OCI-LY1 (cell line): ENCODE measurements at regions not wholly inside any gene's neighbourhood (a gene's known extent, or its start where the extent isn't known, plus 50 kb on each side); places are given as distances from the start of the nearest gene placed in this dataset.

Source experiments
- H2AFZ ChIP-seq: fragments of 200-600 bp; sonication (generic), shearing (Covaris generic); 2 replicates; pipeline ENCODE4 v1.6.0; 2014; ENCODE audit warnings: antibody characterized with exemption, mild to moderate bottlenecking, low read length
- H3F3A ChIP-seq: fragments of 200-600 bp; sonication (generic), shearing (Covaris generic); 2 replicates; pipeline ENCODE4 v1.6.0; 2014; ENCODE audit warnings: mild to moderate bottlenecking, antibody characterized with exemption, low read length, moderate library complexity; ENCODE audit not compliant: insufficient read depth
- H3K27ac ChIP-seq: fragments of 200-600 bp; sonication (generic); 2 replicates; pipeline ENCODE4 v1.5.1; 2014; ENCODE audit warnings: low read length, mixed run types, mild to moderate bottlenecking, low read depth; ENCODE audit not compliant: poor library complexity, severe bottlenecking
- H3K27me3 ChIP-seq: fragments of 200-600 bp; sonication (generic); 2 replicates; pipeline ENCODE4 v1.6.0; 2014; ENCODE audit warnings: antibody characterized with exemption, mild to moderate bottlenecking, low read length, moderate library complexity; ENCODE audit not compliant: insufficient read depth
- H3K36me3 ChIP-seq: fragments of 200-600 bp; sonication (generic); 2 replicates; pipeline ENCODE4 v1.6.1; 2014; ENCODE audit warnings: mild to moderate bottlenecking, antibody characterized with exemption, low read length, moderate library complexity, mixed read lengths; ENCODE audit not compliant: insufficient read depth
- H3K4me1 ChIP-seq: fragments of 200-600 bp; sonication (generic); 2 replicates; pipeline ENCODE4 v1.5.1; 2014; ENCODE audit warnings: mild to moderate bottlenecking, low read length, moderate library complexity; ENCODE audit not compliant: insufficient read depth, severe bottlenecking
- H3K4me2 ChIP-seq: fragments of 200-600 bp; sonication (generic), shearing (Covaris generic); 2 replicates; pipeline ENCODE4 v1.6.1; 2014; ENCODE audit warnings: low read length
- H3K4me3 ChIP-seq: fragments of 200-600 bp; sonication (generic); 2 replicates; pipeline ENCODE4 v1.5.1; 2014; ENCODE audit warnings: low read length, low read depth, mild to moderate bottlenecking, mixed read lengths; ENCODE audit not compliant: poor library complexity, severe bottlenecking
- H3K79me2 ChIP-seq: fragments of 200-600 bp; shearing (Covaris generic); 2 replicates; pipeline ENCODE4 v1.6.1; 2016; ENCODE audit warnings: mixed run types, low read length, mixed read lengths; ENCODE audit not compliant: insufficient read depth
- H3K9ac ChIP-seq: fragments of 200-600 bp; sonication (generic), shearing (Covaris generic); 2 replicates; pipeline ENCODE4 v1.6.1; 2014; ENCODE audit warnings: mild to moderate bottlenecking, low read length, mixed read lengths
- H3K9me2 ChIP-seq: fragments of 200-600 bp; sonication (generic), shearing (Covaris generic); 2 replicates; pipeline ENCODE4 v1.6.1; 2014; ENCODE audit warnings: low read depth, mild to moderate bottlenecking, low read length, mixed read lengths
- H3K9me3 ChIP-seq: fragments of 200-600 bp; shearing (Covaris generic); 2 replicates; pipeline ENCODE4 v1.6.1; 2014; ENCODE audit warnings: low read length, mixed read lengths
- H4K20me1 ChIP-seq: fragments of 200-600 bp; sonication (generic), shearing (Covaris generic); 2 replicates; pipeline ENCODE4 v1.6.0; 2016; ENCODE audit warnings: mild to moderate bottlenecking, low read length; ENCODE audit not compliant: insufficient read depth
- EZH2 ChIP-seq: fragments of 200-600 bp; sonication (generic), shearing (Covaris generic); IDR thresholded peaks from 2 replicates; pipeline ENCODE4 v1.8.0; 2017; ENCODE audit warnings: borderline replicate concordance, mixed run types, mild to moderate bottlenecking, antibody characterized with exemption, low read length, moderate library complexity, mixed read lengths
- TF ChIP-seq, protein P1 (sequence below): fragments of 200-600 bp; sonication (generic), shearing (Covaris generic); IDR thresholded peaks from 2 replicates; pipeline ENCODE4 v1.5.1; 2017; ENCODE audit warnings: mild to moderate bottlenecking, antibody characterized with exemption, low read length, moderate library complexity, mixed read lengths

DNA sequence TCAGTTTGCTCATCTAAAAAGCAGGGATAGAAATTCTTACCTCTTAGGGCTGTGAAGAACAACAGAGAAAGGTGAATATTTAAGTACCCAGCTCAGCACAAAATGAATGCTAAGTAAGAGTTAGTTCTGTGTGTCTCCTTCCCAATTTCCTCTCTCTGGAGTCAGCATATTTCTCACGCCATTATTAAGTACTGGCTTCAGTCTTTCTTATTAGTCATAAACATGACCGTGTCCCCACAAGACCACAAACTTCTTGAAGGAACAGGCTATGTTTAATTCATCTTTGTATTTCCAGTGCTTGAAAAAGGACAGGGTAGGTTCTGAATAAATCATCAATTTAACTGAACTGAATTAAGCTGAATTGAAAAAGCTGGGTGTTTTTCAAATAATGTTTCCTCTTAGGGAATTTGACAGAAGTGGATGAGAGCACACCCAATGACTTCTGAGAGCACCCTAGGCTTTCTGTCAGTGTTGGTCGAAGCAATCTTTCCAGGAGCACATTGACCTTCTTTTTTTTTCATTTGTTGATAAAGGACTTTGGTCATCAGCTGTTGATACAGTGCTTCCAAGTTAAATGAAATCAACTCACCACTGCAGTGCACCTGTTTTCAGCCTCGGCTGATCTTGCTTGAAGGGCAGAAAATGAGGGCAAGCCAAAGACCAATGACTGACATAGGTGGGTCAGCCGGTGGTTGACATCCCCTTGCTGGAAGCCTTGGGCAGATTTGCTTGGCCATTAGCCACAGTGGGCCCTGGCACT lies 324.6 kb downstream of the MFSD1 start:
- TF ChIP-seq, protein P1, sequence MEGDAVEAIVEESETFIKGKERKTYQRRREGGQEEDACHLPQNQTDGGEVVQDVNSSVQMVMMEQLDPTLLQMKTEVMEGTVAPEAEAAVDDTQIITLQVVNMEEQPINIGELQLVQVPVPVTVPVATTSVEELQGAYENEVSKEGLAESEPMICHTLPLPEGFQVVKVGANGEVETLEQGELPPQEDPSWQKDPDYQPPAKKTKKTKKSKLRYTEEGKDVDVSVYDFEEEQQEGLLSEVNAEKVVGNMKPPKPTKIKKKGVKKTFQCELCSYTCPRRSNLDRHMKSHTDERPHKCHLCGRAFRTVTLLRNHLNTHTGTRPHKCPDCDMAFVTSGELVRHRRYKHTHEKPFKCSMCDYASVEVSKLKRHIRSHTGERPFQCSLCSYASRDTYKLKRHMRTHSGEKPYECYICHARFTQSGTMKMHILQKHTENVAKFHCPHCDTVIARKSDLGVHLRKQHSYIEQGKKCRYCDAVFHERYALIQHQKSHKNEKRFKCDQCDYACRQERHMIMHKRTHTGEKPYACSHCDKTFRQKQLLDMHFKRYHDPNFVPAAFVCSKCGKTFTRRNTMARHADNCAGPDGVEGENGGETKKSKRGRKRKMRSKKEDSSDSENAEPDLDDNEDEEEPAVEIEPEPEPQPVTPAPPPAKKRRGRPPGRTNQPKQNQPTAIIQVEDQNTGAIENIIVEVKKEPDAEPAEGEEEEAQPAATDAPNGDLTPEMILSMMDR: no peak
- no peak for TF ChIP-seq EZH2
- Histone ChIP-seq H3K9me3 (no peaks in the 10 kb centered on the region), H3K4me2 (no peak overlapping the region), H3K36me3 (no peaks in the 10 kb centered on the region), H3K4me1 (no peaks in the 10 kb centered on the region), H3K27me3 (no peaks in the 10 kb centered on the region), H3K4me3 (no peak overlapping the region), H4K20me1 (no peaks in the 10 kb centered on the region), H3K9ac (no peak overlapping the region), H3F3A (no peaks in the 10 kb centered on the region), H3K9me2 (no peaks in the 10 kb centered on the region), H3K27ac (no peak overlapping the region), H3K79me2 (no peaks in the 10 kb centered on the region), H2AFZ (no peak overlapping the region)

DNA sequence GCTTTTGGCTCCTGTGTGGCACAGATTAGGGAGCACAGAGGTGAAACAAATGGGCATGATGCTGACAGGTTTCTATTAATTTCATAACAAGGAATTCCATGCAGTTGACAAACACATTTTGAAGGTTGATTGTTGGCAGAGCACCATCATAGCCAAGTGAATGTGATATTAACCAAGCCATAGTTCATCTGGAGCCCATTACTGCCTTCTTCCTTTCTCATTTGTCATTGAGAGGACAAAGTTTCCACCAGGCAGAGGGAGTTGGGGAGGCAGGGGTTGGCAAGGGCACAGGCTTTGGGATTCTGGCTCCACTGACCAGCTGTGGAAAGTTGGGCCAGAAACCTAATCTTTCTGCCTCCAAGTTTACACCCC lies 325.2 kb downstream of the MFSD1 start:
- TF ChIP-seq EZH2: no peak
- TF ChIP-seq, protein P1: no peak
- no peaks in the 10 kb centered on the region for H4K20me1 ChIP-seq
- no peaks in the 10 kb centered on the region for H3K79me2 ChIP-seq
- H3K27ac ChIP-seq: no peak overlapping the region
- H3K9me3 ChIP-seq: no peaks in the 10 kb centered on the region
- no peaks in the 10 kb centered on the region for H3K9me2 ChIP-seq
- H3K9ac ChIP-seq: no peak overlapping the region
- H3K4me3 ChIP-seq: no peak overlapping the region
- no peak overlapping the region for H3K4me2 ChIP-seq
- no peaks in the 10 kb centered on the region for H3K36me3 ChIP-seq
- H2AFZ ChIP-seq: no peak overlapping the region
- no peaks in the 10 kb centered on the region for H3K27me3 ChIP-seq
- no peaks in the 10 kb centered on the region for H3K4me1 ChIP-seq
- H3F3A ChIP-seq: no peaks in the 10 kb centered on the region

DNA sequence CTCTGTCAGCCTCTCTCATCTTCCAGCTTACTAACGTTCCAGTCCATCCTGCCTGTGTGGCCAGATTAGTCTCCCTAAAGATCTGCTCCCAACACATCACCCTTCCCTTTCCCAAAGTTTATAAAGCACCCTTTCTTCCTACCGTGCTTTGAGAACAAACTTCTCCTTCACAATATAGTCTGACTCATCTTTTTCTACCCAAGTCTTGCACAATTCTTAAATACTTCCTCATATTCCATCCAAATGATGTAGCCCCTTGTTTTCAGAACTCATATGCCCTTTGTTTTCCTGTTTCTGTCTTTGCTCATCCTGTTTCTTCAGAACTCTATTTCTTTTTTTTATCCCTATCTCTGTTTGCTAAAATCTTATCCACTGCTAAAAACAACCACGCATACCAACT lies 326.8 kb downstream of the MFSD1 start:
- no peak overlapping the region for H3K27ac ChIP-seq
- H3K4me1 ChIP-seq: no peaks in the 10 kb centered on the region
- no peak for TF ChIP-seq EZH2
- TF ChIP-seq, protein P1: no peak

More for the DNA sequence above, 326.8 kb downstream of the MFSD1 start:
- H3K4me2 ChIP-seq: no peak overlapping the region
- H3K36me3 ChIP-seq: no peaks in the 10 kb centered on the region
- no peak overlapping the region for H3K4me3 ChIP-seq
- H3K27me3 ChIP-seq: no peaks in the 10 kb centered on the region
- no peaks in the 10 kb centered on the region for H3K79me2 ChIP-seq
- no peaks in the 10 kb centered on the region for H3K9me3 ChIP-seq
- no peak overlapping the region for H2AFZ ChIP-seq
- H3F3A ChIP-seq: no peaks in the 10 kb centered on the region
- no peaks in the 10 kb centered on the region for H3K9me2 ChIP-seq
- no peaks in the 10 kb centered on the region for H4K20me1 ChIP-seq
- no peak overlapping the region for H3K9ac ChIP-seq
